Left forelimb (tissue), 1 donor: ENCODE measurements at regions not wholly inside any gene's neighbourhood (a gene's known extent, or its start where the extent isn't known, plus 50 kb on each side); places are given as distances from the start of the nearest gene placed in this dataset.

Experiments used
- DNase-seq: peaks from one replicate; pipeline ENCODE4 v3.0.0-alpha.2; 2018; ENCODE audit warnings: low spot score

- no peak for DNase-seq
These were observed 1389.3 kb downstream of the AACS start for GRCh38 chr12:126454581-126454980.

DNA sequence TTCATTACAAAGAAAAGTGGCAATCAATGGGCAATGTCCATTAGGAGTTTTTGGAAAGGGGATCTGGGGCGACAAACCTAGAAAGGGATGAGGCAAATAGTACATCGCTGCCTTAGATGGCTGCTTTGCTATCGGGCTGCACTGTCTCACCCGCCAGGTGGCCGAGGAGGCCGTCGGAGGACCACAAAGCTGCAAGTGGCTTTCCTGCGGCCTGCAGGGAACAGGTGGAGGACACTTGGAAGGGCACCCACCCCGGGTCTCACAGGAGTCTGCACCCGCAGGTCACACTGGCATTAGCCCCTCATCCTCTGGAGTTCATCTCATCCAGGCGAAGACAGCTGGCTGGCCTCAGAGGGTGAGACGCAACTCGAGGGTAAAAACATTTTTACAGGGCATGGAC, 1392.5 kb downstream of the AACS start:
- DNase-seq: no peak

GRCh38 chr12:126464153-126464552, 1398.9 kb downstream of the AACS start:
- no peak for DNase-seq

GRCh38 chr12:126469211-126469610, 1404.0 kb downstream of the AACS start:
- DNase-seq: no peak

- no peak for DNase-seq
These were observed 1409.5 kb downstream of the AACS start for GRCh38 chr12:126474703-126475102.

- DNase-seq: no peak
These were observed 1415.2 kb downstream of the AACS start for GRCh38 chr12:126480451-126480850.

DNA sequence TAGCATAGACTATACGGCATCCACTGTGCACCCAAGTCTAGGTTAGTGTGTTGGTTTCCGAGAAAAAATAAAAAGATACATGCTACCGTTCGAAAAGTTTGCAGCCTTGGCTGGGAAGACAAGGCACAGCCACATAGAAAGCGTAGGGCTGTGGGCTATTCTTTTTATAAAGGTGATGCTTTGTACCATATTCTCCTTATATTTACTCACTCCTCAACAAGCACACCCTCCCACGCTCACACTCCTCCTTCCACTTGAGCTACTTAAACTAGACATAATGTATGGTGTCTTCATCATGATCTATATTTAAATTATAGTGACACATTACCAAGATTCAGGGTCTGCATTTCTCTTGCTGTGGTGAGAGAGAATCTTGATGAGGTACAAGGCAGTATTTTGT, 1416.5 kb downstream of the AACS start:
- DNase-seq: no peak

- DNase-seq: no peak
These were observed 1417.1 kb downstream of the AACS start for GRCh38 chr12:126482238-126482889.

GRCh38 chr12:126483145-126484068, 1418.2 kb downstream of the AACS start:
- DNase-seq: no peak

DNA sequence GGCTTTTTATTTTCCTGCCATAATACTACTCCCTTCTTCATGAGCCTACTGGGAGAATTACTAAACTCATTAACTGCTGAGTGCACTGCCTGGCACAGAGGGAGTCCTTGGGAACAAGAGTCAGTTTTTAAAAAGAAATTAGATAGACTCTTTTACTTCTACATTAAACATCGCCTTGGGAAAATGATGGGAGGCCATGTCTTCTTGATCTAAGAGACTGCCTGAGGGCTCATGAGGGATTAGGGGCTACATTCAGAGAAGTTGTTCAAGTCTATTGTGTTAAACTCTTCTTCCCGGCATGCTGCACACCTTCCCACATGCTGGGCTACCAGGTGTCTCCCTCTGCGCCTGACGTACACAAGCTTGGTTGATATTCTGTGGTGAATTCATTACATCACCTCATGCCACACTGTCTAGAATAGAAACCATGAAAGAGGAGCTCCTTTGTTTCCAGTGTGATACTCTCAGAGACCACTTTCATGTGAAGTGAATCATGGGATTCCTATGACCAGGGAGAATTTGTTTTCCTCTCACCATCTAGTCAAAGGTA, 1422.3 kb downstream of the AACS start:
- no peak for DNase-seq

DNA sequence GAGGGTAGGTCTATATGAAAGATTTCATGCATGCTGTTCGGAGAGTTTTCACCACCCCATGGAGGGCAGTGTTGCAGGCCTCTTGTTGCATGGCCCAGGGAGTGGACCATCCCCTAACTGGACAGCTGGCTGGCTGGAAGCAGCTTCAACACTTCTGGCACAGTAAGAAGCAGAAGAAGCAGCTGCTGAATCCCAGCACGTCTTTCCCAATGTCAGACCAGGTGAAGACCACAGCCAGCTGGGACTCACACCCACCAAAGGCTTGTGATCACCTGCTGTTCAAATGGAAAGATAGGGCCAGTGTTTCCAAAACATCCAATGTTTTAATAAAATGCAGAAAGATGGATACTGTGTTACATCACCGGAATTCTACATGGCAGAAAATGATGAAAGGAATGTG, 1423.6 kb downstream of the AACS start:
- no peak for DNase-seq

- DNase-seq: no peak
These were observed 1426.9 kb downstream of the AACS start for GRCh38 chr12:126492181-126492580.

GRCh38 chr12:126493366-126494108, 1428.3 kb downstream of the AACS start:
- no peak for DNase-seq

- DNase-seq: no peak
These were observed 1431.0 kb downstream of the AACS start for GRCh38 chr12:126496201-126496600.

GRCh38 chr12:126506426-126507182, 1441.4 kb downstream of the AACS start:
- DNase-seq: no peak

- DNase-seq: no peak
These were observed 1442.0 kb downstream of the AACS start for GRCh38 chr12:126507231-126507630.

GRCh38 chr12:126509572-126509971, 1444.3 kb downstream of the AACS start:
- no peak for DNase-seq

DNA sequence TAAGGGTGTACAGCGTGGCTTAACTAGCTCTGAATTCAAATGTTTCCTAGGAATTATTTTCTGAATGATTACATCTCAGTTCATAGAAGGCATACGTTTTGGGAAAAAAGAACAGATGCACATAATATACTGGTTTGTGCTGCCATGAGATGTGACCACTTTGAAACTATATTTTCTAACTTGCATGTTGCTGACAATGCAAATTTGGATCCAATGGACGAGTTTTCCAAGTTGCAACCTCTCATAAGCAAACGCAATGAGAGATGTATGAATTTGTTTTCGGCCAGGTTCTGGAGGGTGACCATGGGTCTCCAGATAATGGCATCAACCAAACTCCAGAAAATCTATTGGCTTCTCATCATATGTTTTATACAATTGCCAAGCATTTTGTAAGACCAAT, 1445.4 kb downstream of the AACS start:
- DNase-seq: no peak

GRCh38 chr12:126512916-126513913, 1448.0 kb downstream of the AACS start:
- no peak for DNase-seq

DNA sequence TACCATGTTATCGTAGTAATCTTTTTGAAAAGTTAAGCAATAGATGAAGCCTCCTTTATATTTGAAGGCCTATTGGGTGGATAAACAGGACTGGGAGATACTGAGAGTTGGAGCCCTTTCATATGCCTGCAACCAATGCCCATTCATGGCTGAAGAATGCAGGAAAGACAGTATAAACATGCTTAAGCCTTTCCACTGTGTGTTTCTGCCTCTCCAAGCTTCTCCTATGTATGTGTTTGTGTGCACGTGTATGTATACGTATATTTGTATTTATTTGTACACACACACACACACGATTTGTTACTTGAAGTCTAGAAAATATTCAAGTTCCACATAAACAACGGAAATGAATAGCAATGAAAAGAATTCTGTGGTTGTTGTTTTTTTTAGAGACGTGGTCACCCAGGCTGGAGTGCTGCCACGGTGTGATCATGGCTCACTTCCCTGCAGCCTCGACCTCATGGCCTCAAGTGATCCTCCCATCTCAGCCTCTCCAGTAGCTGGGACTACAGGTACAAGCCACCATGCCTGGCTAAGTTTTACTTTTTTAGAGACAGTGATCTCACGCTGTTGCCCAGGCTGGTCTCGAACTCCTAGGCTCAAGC, 1453.5 kb downstream of the AACS start:
- DNase-seq: no peak
